HL-60 (cell line): ENCODE measurements at regions not wholly inside any gene's neighbourhood (a gene's known extent, or its start where the extent isn't known, plus 50 kb on each side); places are given as distances from the start of the nearest gene placed in this dataset.

Source experiments
- POLR2AphosphoS5 ChIP-seq: IDR thresholded peaks from 2 replicates; pipeline ENCODE4 v1.6.1; 2012; ENCODE audit warnings: low read depth
- TF ChIP-seq, protein P1 (sequence below): IDR thresholded peaks from one replicate; pipeline ENCODE4 v1.5.1; 2011; ENCODE audit warnings: low read length, control low read depth, inconsistent platforms; ENCODE audit not compliant: insufficient read depth

DNA sequence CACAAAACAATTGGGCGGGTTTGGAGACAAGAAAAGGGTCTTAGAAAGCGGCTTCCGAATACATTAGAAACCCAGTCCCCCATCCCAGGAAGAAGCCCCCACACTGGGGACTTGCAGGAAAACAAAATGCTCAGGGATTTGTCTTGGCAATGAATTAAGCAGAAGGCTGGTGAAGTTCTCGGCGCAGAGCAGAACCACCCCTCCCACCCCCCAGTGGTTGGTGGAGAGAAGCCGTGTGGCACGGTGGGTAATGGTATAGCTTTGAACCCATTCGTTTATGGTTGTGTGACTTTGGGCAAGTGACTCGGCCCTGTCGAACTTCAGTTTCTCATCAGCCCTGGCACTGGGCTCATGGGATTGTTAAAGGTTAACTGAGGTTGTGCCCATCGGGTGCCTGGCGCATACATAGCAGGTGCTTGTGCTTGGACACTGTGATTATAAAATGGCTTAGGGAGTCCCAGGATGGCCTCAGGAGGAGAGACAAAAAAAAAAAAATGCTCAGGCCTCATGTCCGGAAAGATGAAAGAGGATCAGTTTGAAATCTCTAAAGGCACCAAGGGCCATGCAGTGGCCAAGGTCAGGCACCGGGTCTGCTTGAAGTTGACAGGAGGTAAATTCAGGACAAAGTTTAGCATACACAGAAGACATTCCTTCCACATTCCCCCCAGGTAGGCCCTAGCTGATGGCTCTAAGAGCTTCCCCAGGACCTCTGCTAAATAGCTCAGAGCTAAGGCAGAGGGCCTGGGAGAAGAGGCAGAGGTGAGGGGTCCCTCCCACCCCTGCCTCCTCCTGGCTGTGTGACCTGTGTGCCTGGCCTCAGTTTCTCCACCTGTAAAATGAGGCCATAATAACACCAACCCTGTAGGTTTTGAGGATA is 120.1 kb upstream of the PTPN1 start:
- TF ChIP-seq, protein P1, sequence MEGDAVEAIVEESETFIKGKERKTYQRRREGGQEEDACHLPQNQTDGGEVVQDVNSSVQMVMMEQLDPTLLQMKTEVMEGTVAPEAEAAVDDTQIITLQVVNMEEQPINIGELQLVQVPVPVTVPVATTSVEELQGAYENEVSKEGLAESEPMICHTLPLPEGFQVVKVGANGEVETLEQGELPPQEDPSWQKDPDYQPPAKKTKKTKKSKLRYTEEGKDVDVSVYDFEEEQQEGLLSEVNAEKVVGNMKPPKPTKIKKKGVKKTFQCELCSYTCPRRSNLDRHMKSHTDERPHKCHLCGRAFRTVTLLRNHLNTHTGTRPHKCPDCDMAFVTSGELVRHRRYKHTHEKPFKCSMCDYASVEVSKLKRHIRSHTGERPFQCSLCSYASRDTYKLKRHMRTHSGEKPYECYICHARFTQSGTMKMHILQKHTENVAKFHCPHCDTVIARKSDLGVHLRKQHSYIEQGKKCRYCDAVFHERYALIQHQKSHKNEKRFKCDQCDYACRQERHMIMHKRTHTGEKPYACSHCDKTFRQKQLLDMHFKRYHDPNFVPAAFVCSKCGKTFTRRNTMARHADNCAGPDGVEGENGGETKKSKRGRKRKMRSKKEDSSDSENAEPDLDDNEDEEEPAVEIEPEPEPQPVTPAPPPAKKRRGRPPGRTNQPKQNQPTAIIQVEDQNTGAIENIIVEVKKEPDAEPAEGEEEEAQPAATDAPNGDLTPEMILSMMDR = no peak
- TF ChIP-seq POLR2AphosphoS5 = no peak
